DMS53 treated with DMSO at 0.1 percent for 48 hours (cell line): ENCODE measurements at regions not wholly inside any gene's neighbourhood (a gene's known extent, or its start where the extent isn't known, plus 50 kb on each side); places are given as distances from the start of the nearest gene placed in this dataset.
"Not testable (repeated sequence)": the region's sequence is repeated elsewhere in the genome, so short reads cannot be mapped to it uniquely, and the experiment has no call there.

Source experiments
- DNase-seq: peaks from one replicate; lab custom pipeline; 2025; ENCODE audit not compliant: unreplicated experiment; lab: John Stamatoyannopoulos, UW

GRCh38 chr21:39004634-39005501 is 178.4 kb downstream of the PSMG1 start:
- no peak for DNase-seq

GRCh38 chr21:39003982-39004633 is 179.1 kb downstream of the PSMG1 start:
- DNase-seq = no peak

- no peak for DNase-seq
These were observed 181.9 kb downstream of the PSMG1 start for GRCh38 chr21:39001341-39001740.

GRCh38 chr21:39000496-39000895 is 182.8 kb downstream of the PSMG1 start:
- no peak for DNase-seq

GRCh38 chr21:38999161-38999560 is 184.1 kb downstream of the PSMG1 start:
- DNase-seq = no peak

GRCh38 chr21:38998281-38998680 is 185.0 kb downstream of the PSMG1 start:
- not testable (repeated sequence) for DNase-seq

GRCh38 chr21:38997843-38998175 is 185.4 kb downstream of the PSMG1 start:
- DNase-seq = not testable (repeated sequence)

- DNase-seq = no peak
These were observed 186.0 kb downstream of the PSMG1 start for GRCh38 chr21:38997051-38997842.

- no peak for DNase-seq
These were observed 186.9 kb downstream of the PSMG1 start for GRCh38 chr21:38996355-38996754.

- no peak for DNase-seq
These were observed 187.5 kb downstream of the PSMG1 start for GRCh38 chr21:38995731-38996130.

- no peak for DNase-seq
These were observed 188.1 kb downstream of the PSMG1 start for GRCh38 chr21:38995071-38995669.

GRCh38 chr21:38994042-38994441 is 188.3 kb downstream of the ETS2 start:
- no peak for DNase-seq

- DNase-seq = no peak
These were observed 187.8 kb downstream of the ETS2 start for GRCh38 chr21:38993561-38993960.

- no peak for DNase-seq
These were observed 187.0 kb downstream of the ETS2 start for GRCh38 chr21:38992737-38993136.

- DNase-seq = no peak
These were observed 184.7 kb downstream of the ETS2 start for GRCh38 chr21:38990424-38990794.

- no peak for DNase-seq
These were observed 184.2 kb downstream of the ETS2 start for GRCh38 chr21:38989745-38990423.

- DNase-seq = no peak
These were observed 183.6 kb downstream of the ETS2 start for GRCh38 chr21:38989379-38989744.

- no peak for DNase-seq
These were observed 183.0 kb downstream of the ETS2 start for GRCh38 chr21:38988509-38989378.

- DNase-seq = no peak
These were observed 182.1 kb downstream of the ETS2 start for GRCh38 chr21:38987633-38988508.
